Endothelial cell of umbilical vein (primary cell): ENCODE measurements at regions not wholly inside any gene's neighbourhood (a gene's known extent, or its start where the extent isn't known, plus 50 kb on each side); places are given as distances from the start of the nearest gene placed in this dataset.

Experiments
- BruUV-seq: library from RNA; stranded (reverse); fragments of 400-500 nt; replicated peaks from 2 replicates; lab custom pipeline; 2021; lab: Mats Ljungman, UMichigan
- CTCF ChIA-PET: fragments of 300-600, 350-600 bp; sonication (Branson Sonifier 250); formaldehyde crosslinking; loops from one replicate; lab custom pipeline; 2021; ENCODE audit warnings: antibody characterized with exemption, inconsistent platforms; lab: Charles Lee
- POLR2A ChIA-PET: fragments of 300-600, 350-600 bp; sonication (Branson Sonifier 250); formaldehyde crosslinking; loops from one replicate; lab custom pipeline; 2021; ENCODE audit warnings: antibody characterized with exemption, inconsistent platforms; lab: Charles Lee
- DNase-seq: peaks from one replicate; pipeline ENCODE4 v3.0.0-alpha.2; 2011; ENCODE audit warnings: low read depth, low spot score
- FAIRE-seq: peaks from 2 replicates; lab custom pipeline; 2011; peaks lifted over from hg19 to GRCh38; lab: Jason Lieb, UNC
- H2AFZ ChIP-seq: 2 replicates; pipeline ENCODE4 v1.6.0; 2012; ENCODE audit warnings: low read depth, low read length, control low read depth, inconsistent platforms
- H3K27ac ChIP-seq: 2 replicates; pipeline ENCODE4 v1.5.1; 2011; ENCODE audit warnings: low read depth, mild to moderate bottlenecking, control low read depth, low read length, moderate library complexity; ENCODE audit not compliant: insufficient read depth
- H3K27me3 ChIP-seq, 2 experiments: 2 replicates each; pipeline versions ENCODE4 v1.6.0 to v1.6.1; 2011; ENCODE audit warnings: low read length in 2 of 2, mixed read lengths in 1 of 2; ENCODE audit not compliant: control insufficient read depth in 2 of 2, insufficient read depth in 2 of 2
- H3K36me3 ChIP-seq, 2 experiments: 2 replicates in 1 of 2; 3 replicates in 1 of 2; pipeline ENCODE4 v1.5.1; 2011; ENCODE audit warnings: low read length in 2 of 2, mild to moderate bottlenecking in 1 of 2, moderate library complexity in 1 of 2; ENCODE audit not compliant: control insufficient read depth in 2 of 2, insufficient read depth in 2 of 2; ENCODE audit errors: extremely low read depth in 1 of 2
- H3K4me1 ChIP-seq: 3 replicates; pipeline ENCODE4 v1.5.1; 2011; ENCODE audit warnings: mild to moderate bottlenecking, low read length; ENCODE audit not compliant: control insufficient read depth, insufficient read depth; ENCODE audit errors: extremely low read depth
- H3K4me2 ChIP-seq: 2 replicates; pipeline ENCODE4 v1.6.1; 2011; ENCODE audit warnings: low read length, control low read depth, mixed read lengths; ENCODE audit not compliant: insufficient read depth
- H3K4me3 ChIP-seq, 3 experiments: fragments of 200-600 bp in 1 of 3; sonication (generic), shearing (Covaris generic) in 1 of 3; replicated peaks in 1 of 3; 2 replicates each; pipeline ENCODE4 v1.5.1; 2011 to 2016; ENCODE audit warnings: control low read depth in 3 of 3, low read length in 3 of 3, mild to moderate bottlenecking in 2 of 3, inconsistent platforms in 1 of 3, low read depth in 1 of 3, moderate library complexity in 1 of 3; ENCODE audit not compliant: insufficient read depth in 1 of 3
- H3K79me2 ChIP-seq: 2 replicates; pipeline ENCODE4 v1.6.0; 2012; ENCODE audit warnings: low read length, inconsistent platforms; ENCODE audit not compliant: control insufficient read depth, insufficient read depth
- H3K9ac ChIP-seq: replicated peaks from 2 replicates; pipeline ENCODE3; 2011; ENCODE audit warnings: low read length, control low read depth; ENCODE audit not compliant: insufficient read depth; ENCODE audit errors: extremely low read depth
- H3K9me1 ChIP-seq: replicated peaks from 3 replicates; pipeline ENCODE4 v1.6.0; 2011; ENCODE audit warnings: mild to moderate bottlenecking, low read length; ENCODE audit not compliant: control insufficient read depth, insufficient read depth; ENCODE audit errors: extremely low read depth
- H3K9me3 ChIP-seq: replicated peaks from 2 replicates; pipeline ENCODE4 v1.5.1; 2012; ENCODE audit warnings: low read length, inconsistent platforms; ENCODE audit not compliant: control insufficient read depth, insufficient read depth
- H4K20me1 ChIP-seq: replicated peaks from 2 replicates; pipeline ENCODE3; 2011; ENCODE audit warnings: mild to moderate bottlenecking, low read length; ENCODE audit not compliant: control insufficient read depth, insufficient read depth; ENCODE audit errors: extremely low read depth
- CTCF ChIP-seq, 2 donors: IDR thresholded peaks; 1 replicate in 1 of 2; 2 replicates in 1 of 2; pipeline ENCODE4 v1.5.1; 2011; ENCODE audit warnings: low read length in 2 of 2, mild to moderate bottlenecking in 2 of 2, moderate library complexity in 2 of 2, control low read depth in 1 of 2, inconsistent platforms in 1 of 2, low read depth in 1 of 2; ENCODE audit not compliant: insufficient read depth in 1 of 2; ENCODE audit errors: extremely low read depth in 1 of 2
- EZH2 ChIP-seq: IDR thresholded peaks from 2 replicates; pipeline ENCODE4 v1.6.1; 2012; ENCODE audit warnings: borderline replicate concordance, low read depth, mild to moderate bottlenecking, moderate library complexity, low read length, inconsistent platforms; ENCODE audit not compliant: severe bottlenecking
- FOS ChIP-seq: IDR thresholded peaks from 2 replicates; pipeline ENCODE4 v1.6.1; 2011; ENCODE audit warnings: mild to moderate bottlenecking, low read length, moderate library complexity, borderline replicate concordance; ENCODE audit not compliant: insufficient read depth
- GATA2 ChIP-seq: IDR thresholded peaks from 2 replicates; pipeline ENCODE4 v1.7.0; 2011; ENCODE audit warnings: low read depth, mild to moderate bottlenecking, moderate library complexity, mixed read lengths, low read length; ENCODE audit not compliant: insufficient read length, insufficient read depth
- JUN ChIP-seq: IDR thresholded peaks from 2 replicates; pipeline ENCODE4 v1.6.1; 2011; ENCODE audit warnings: borderline replicate concordance, low read depth; ENCODE audit not compliant: insufficient read length, insufficient read depth
- MAX ChIP-seq: IDR thresholded peaks from 2 replicates; pipeline ENCODE4 v1.6.1; 2011; ENCODE audit not compliant: insufficient read depth, insufficient read length
- MYC ChIP-seq: IDR thresholded peaks from one replicate; pipeline ENCODE4 v1.6.1; 2011; ENCODE audit warnings: mild to moderate bottlenecking, low read depth, low read length
- POLR2A ChIP-seq: IDR thresholded peaks from 2 replicates; pipeline ENCODE4 v1.6.1; 2012; ENCODE audit warnings: low read depth, mild to moderate bottlenecking, control low read depth, low read length
- POLR2AphosphoS5 ChIP-seq: IDR thresholded peaks from 2 replicates; pipeline ENCODE4 v1.6.1; 2012; ENCODE audit warnings: low read depth, mild to moderate bottlenecking, control low read depth, low read length, moderate library complexity; ENCODE audit not compliant: insufficient read depth
- dilution Hi-C: fragments of 300-500 bp; cut with MboI; formaldehyde crosslinking; loops from one replicate; pipeline ENCODE4 v1.15.0; 2019; ENCODE audit warnings: low sequenced_read_pairs; ENCODE audit not compliant: extremely low pct_ligation_motif_present
- intact Hi-C: fragments of 100-400 bp; cut with micrococcal nuclease; formaldehyde crosslinking; loops from one replicate; pipeline ENCODE4 v1.10.0; 2022

- intact Hi-C loops = no loop called here
- CTCF ChIA-PET = no interaction called here
- Histone ChIP-seq H3K79me2 (no peaks in the 10 kb centered on the region), H4K20me1 (no peaks in the 10 kb centered on the region), H3K27me3 (no peaks in the 10 kb centered on the region), H3K4me3 (no peak overlapping the region), H3K4me1 (no peaks in the 10 kb centered on the region), H3K36me3 (no peaks in the 10 kb centered on the region), H3K9ac (no peak overlapping the region), H3K4me2 (no peak overlapping the region), H3K27ac (no peak overlapping the region), H3K9me1 (no peaks in the 10 kb centered on the region), H3K9me3 (no peaks in the 10 kb centered on the region), H2AFZ (no peak overlapping the region)
- DNase-seq = no peak
- POLR2A ChIA-PET = no interaction called here
- no peak for TF ChIP-seq CTCF (IDR thresholded peaks at IDR 0.05; ENCODE audit: extremely low read depth in 1 of 2, insufficient read depth in 1 of 2, low read depth in 1 of 2, low read length in 2 of 2)
- TF ChIP-seq MYC = no peak
- no peak for TF ChIP-seq FOS
- TF ChIP-seq POLR2A = no peak
- TF ChIP-seq GATA2 = no peak
- dilution Hi-C loops = no loop called here
- BruUV-seq = no TSS peak
- no peak for FAIRE-seq
Observed at GRCh38 chr17:74096456-74096855, 107.0 kb upstream of the RPL38 start.

- no TSS peak for BruUV-seq
- no peaks in the 10 kb centered on the region for H3K79me2 ChIP-seq
- no peak for FAIRE-seq
Observed at GRCh38 chr17:74097450-74098135, 105.9 kb upstream of the RPL38 start.

More at GRCh38 chr17:74097450-74098135, 105.9 kb upstream of the RPL38 start:
- Histone ChIP-seq H3K27me3 (no peaks in the 10 kb centered on the region), H2AFZ (no peak overlapping the region), H3K9me1 (no peaks in the 10 kb centered on the region), H3K27ac (no peak overlapping the region), H3K36me3 (no peaks in the 10 kb centered on the region), H3K4me3 (no peak overlapping the region), H3K9ac (no peak overlapping the region), H3K4me1 (no peaks in the 10 kb centered on the region), H3K9me3 (no peaks in the 10 kb centered on the region), H4K20me1 (no peaks in the 10 kb centered on the region), H3K4me2 (no peak overlapping the region)
- intact Hi-C loops = no loop called here
- DNase-seq = no peak
- dilution Hi-C loops = no loop called here
- ChIA-PET CTCF (no interaction called here), POLR2A (no interaction called here)
- TF ChIP-seq GATA2 (no peak), MAX (no peak), MYC (no peak), POLR2AphosphoS5 (no peak), POLR2A (no peak), JUN (no peak), FOS (no peak), EZH2 (no peak), CTCF (IDR thresholded peaks at IDR 0.05; ENCODE audit: extremely low read depth in 1 of 2, insufficient read depth in 1 of 2, low read depth in 1 of 2, low read length in 2 of 2) (no peak)
